22Rv1 (cell line): ENCODE measurements at regions not wholly inside any gene's neighbourhood (a gene's known extent, or its start where the extent isn't known, plus 50 kb on each side); places are given as distances from the start of the nearest gene placed in this dataset.

Source experiments
- ZFX ChIP-seq: fragments of 450-650 bp; IDR thresholded peaks from 2 replicates; pipeline ENCODE4 v1.6.1; 2017; ENCODE audit warnings: antibody characterized with exemption, borderline replicate concordance
- TF ChIP-seq, protein P1 (sequence below): fragments of 450-650 bp; IDR thresholded peaks from 2 replicates; pipeline ENCODE4 v1.5.1; 2017; ENCODE audit warnings: mild to moderate bottlenecking

DNA sequence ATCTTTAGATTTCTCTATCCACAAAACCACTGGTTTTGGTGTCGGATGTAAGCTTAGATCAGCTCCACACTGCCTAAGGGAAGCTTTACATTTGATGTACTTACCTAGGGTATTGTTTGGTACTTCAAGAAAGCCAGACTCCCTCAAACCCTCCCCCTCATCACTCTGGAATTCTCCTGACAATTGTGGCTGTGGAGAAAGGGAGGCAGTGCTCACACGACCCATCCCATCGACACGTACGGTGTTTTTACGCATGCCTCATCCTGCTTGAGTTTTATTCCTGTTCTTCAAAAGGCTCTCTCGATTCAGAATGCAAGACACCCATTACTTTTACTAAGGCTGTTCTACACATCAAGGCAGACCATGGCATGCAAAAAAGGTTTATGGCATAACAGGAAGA is 67.3 kb upstream of the ONECUT1 start:
- TF ChIP-seq, protein P1, sequence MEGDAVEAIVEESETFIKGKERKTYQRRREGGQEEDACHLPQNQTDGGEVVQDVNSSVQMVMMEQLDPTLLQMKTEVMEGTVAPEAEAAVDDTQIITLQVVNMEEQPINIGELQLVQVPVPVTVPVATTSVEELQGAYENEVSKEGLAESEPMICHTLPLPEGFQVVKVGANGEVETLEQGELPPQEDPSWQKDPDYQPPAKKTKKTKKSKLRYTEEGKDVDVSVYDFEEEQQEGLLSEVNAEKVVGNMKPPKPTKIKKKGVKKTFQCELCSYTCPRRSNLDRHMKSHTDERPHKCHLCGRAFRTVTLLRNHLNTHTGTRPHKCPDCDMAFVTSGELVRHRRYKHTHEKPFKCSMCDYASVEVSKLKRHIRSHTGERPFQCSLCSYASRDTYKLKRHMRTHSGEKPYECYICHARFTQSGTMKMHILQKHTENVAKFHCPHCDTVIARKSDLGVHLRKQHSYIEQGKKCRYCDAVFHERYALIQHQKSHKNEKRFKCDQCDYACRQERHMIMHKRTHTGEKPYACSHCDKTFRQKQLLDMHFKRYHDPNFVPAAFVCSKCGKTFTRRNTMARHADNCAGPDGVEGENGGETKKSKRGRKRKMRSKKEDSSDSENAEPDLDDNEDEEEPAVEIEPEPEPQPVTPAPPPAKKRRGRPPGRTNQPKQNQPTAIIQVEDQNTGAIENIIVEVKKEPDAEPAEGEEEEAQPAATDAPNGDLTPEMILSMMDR = no peak
- no peak for TF ChIP-seq ZFX
